RKO (cell line): ENCODE measurements at regions not wholly inside any gene's neighbourhood (a gene's known extent, or its start where the extent isn't known, plus 50 kb on each side); places are given as distances from the start of the nearest gene placed in this dataset.
"Not testable (repeated sequence)": the region's sequence is repeated elsewhere in the genome, so short reads cannot be mapped to it uniquely, and the experiment has no call there.

ENCODE experiments used
- DNase-seq: peaks from one replicate; pipeline ENCODE4 v3.0.0-alpha.2; 2016; ENCODE audit warnings: low spot score

DNA sequence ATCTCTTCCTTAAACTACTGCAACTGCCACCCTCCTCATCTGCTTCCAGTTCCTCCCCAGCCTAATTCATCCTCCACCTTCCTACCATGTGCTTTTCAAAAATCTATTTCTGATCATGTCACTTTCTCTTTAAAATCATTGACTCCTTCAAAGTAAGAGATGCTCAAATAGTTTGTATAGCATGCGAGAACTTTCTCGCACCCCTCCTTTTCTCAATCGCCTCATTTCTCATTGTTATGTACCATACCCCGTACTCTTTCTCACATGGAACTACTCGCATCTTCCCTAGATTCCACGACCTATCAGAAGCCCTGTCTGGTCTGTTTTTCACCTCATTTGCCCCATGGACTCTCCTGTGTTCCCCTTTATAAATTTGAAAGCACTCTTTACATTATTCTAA lies 238.2 kb downstream of the NRIP1 start:
- no peak for DNase-seq

DNA sequence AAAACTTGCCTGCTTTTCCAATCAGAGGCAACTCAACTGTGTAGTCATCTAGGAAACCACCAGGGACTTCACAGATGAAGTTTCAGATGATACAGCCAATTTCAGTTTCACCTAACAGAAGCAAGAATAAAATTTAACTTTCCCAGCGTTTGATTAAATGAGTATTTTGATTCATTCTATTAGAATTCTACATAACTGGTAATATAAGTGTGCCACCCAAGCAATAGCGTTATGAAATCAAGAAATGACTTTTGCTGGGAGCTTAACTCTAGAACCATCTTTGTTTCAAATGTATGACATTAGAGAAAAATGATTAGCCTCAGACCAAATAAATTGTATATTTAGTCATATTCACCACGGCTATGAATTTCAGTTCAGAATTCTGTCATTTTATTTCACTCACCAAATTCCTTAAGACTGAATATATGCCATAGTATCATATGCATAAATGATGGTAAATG lies 239.3 kb downstream of the NRIP1 start:
- DNase-seq: no peak

DNA sequence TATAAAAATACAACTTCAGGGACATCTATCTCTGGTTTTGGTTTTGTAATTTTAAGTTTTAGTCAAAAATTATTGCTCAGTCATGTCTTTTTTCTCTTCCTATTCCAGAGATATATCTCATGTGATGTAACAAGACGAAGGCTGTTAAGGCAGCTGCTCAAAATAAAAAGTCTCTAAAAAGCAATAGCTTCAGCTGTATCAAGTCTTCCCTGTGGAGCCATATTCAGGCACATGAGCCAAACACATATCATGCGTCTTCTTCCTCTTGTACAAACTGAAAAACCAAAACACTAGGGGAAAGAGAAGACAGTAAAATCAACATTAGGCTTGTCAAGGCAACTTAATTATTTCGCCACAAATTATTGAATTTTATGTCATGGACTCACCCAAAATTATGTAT lies 240.7 kb downstream of the NRIP1 start:
- DNase-seq: no peak

DNA sequence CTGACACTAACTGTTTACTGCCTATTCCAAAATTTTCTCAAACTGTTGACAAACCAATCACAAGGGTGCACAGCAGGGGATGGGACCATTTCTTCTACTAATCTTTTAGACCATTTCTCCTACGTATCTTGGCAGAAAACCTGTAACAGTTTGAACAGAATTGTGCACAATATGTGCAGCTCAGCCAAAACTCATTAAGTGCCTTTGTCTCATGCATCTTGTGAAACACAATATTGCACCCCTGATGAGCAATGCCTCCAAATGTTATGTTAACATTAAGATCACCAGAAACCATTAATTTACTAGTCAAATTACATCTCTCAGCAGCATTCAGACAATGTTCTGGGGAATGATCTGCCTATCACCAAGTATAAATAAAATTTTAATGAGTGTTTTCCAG lies 247.5 kb downstream of the NRIP1 start:
- no peak for DNase-seq

DNA sequence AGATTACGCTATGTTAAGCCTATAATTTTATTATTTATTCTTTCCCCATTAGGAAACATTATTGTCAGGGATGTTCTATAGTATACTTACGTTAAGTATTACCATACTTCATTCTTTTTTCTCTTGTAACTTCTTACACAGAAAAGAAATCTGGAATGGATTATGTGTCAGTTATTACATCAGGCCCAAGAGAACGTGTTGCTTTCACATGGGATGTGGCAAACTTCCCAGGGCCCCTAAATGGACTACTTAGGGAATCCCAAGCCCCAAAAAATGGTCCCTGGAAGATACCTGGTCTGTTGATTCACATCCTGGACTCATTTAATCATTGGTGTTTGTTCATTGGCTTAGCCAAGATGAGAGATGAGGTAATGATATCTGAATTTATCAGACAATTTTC lies 249.8 kb downstream of the NRIP1 start:
- DNase-seq: no peak

DNA sequence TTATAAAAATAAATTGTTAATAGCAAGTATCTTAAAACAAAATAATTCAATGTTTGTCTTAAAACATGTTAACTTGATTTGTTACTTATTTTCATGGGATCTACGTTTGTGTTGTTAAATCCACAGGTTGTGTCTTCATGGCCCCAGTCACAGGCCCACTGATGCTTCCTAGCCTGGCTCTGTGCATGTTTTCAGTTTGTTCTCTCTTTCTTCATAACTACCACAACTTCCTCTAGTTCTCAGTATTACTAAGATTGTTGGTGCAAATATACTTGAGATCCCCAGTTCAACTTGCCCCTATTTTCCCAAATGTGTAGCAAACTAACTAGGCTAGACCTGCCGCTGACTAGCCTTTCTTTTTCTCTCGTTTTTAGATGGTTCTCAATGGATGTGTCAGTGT lies 250.5 kb downstream of the NRIP1 start:
- no peak for DNase-seq

DNA sequence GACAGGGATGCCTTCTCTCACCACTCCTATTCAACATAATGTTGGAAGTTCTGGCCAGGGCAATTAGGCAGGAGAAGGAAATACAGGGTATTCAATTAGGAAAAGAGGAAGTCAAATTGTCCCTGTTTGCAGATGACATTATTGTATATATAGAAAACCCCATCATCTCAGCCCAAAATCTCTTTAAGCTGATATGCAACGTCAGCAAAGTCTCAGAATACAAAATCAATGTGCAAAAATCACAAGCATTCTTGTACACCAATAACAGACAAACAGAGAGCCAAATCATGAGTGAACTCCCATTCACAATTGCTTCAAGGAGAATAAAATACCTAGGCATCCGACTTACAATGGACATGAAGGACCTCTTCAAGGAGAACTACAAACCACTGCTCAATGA lies 258.1 kb upstream of the SAMSN1 start:
- not testable (repeated sequence) for DNase-seq

DNA sequence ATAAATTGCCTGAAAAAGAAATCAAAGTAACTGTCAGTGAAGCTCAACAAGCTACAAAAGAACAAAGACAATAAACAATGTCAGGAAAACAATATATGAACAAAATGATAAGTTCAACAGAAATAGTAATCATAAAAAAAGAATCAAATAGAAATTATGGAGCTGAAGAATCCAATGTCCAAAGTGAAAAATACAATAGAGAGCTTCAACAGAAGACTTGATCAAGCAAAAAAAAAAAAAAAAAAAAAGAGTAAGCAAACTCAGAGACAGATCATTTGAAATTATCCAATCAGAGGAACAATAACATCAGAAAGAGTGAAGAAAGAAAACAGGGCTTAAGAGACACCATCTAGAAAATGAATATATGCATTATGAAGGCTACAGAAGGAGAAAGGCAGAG lies 251.4 kb upstream of the SAMSN1 start:
- no peak for DNase-seq

DNA sequence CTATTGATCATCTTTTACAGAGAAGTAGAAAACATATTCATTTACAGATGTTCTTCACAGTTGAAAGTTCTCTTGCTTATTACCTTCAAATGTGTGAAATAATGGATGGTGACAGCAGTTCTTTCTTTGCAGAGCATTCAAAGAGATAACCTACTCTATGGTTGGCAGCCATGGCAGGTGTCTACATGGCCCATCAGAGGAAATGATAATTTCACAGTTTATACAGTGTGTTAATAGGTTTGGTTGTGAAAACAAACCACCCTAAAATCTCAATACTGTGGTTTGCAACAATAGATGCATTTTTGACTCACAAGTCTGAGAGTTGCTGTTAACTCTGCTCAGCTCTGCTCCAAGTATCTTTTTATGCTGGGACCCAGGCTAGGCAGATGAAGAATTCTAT lies 241.2 kb upstream of the SAMSN1 start:
- DNase-seq: no peak

DNA sequence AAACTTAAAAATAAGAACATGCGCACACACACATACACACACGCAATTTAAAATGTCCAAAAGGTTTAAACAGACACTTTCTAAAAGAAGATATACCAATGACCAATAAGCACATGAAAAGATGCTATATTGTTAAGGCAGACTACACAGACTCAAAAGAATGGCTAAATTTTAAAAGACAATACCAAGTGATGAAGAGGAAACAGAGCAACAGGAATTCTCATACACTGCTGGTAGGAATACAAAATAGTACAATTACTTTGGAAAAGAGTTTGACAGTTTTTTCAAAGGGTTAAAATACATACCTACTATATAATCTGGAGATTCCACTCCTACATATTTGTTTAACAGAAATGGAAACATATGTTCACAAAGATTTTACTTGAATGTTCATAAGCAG lies 239.6 kb upstream of the SAMSN1 start:
- no peak for DNase-seq

DNA sequence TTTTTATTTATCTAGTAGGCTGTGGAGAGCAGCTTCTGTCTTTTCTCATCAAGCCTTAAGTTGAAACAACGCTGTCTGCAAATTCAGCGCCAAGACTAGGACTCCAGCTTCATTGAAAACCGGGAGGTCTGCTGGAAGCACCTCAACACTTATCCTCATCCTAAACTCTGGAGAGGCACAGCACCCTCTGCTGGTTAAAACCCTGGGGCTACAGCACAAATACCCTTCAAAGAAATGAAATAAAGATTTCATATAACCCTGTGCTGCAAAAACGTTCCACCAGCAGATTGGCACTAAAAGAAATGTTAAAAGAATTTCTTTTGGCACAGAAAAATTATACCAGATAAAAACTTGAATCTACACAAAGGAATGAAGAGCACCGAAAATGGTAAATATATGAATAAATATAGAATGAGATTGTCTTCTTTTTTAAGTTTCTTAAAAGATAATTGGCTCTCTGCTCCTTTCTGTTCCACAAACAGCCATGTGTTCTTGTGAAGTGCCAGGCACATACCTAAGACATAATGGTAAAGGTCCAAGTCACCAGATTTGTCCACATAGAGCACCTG lies 227.7 kb upstream of the SAMSN1 start:
- DNase-seq: peak; percentile 3

DNA sequence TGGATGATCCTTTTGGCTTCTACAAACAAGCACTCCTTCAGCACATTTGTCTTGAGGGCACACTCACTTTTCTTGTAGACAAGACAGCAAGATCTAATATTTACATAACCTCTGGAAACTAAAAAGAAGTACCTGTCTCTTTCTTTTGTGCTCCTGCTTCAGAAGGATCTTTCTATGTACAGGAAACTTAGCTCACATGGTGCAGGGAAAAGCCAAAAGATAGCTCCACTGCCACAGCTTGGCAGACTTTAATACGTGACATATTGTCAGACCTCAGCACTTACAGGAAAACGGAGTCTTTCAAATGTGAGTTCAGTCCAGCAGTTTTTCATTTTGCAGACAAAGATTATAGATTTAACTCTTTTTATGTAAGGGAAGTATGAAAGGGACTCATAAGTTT lies 225.5 kb upstream of the SAMSN1 start:
- no peak for DNase-seq

DNA sequence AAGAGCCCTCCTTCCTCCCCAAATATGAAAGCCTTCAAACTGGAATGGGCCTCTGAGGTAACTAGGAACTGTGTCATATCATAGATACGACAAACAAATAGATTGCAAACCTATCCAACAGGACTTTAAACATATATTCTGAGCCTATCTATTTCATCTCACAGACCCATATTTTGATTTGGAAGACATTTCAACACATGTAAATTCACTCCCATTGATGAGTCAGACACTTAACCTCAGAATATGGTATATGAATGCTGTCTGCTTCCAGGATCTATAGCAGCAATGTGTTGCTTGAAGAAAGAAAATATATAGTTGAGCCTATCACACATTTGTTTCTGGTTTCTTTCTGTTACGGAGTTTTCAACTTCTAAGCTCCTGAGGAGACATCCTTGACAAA lies 221.9 kb upstream of the SAMSN1 start:
- no peak for DNase-seq

DNA sequence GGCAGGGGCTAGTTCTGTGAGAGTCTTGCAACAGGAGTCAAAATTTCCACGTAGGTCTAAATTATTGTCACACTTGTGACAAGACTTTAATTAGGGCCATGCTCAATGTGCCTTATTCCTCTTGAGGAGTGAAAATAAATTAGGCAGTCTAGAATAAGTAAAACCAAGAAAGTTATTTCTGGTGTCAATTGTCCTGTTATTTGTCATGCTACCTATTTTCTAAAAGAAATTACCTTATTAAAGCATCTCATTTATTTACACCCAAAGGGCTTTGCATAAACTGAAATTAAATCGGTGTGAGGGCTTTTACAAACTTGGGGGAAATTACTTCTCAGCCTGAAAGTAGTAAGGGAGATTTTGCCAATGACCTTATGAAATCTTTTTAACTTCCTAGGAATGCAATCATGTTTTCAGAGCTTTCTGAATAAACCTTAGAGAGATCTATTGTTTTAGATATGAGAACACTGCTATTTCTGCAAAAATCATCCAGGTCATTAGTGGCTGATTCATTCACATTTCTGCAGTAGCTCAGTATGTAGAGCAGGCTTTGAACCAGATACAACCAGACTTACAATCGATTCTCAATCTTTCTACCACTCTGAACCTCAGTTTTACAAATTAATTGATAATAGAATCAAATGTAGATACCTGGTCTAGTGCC lies 221.2 kb upstream of the SAMSN1 start:
- no peak for DNase-seq

DNA sequence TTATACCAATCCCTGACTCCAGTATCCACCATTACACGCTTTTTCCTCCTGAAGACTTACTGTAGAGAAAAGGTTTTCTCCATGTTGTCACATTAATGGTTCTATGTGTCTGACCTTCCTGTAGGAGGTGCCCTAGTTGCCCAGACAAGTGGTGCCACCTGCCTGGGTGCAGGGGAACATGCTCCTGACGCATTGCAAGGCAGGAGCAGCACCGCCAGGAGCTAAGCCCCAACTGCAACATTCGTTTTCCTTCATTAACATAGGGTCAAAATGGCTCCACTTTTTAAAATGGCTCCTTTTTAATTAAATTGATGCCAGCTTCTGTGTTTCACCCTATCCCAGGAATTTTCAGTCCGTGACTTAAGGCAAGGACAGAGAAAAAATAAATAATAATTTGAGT lies 220.1 kb upstream of the SAMSN1 start:
- no peak for DNase-seq

DNA sequence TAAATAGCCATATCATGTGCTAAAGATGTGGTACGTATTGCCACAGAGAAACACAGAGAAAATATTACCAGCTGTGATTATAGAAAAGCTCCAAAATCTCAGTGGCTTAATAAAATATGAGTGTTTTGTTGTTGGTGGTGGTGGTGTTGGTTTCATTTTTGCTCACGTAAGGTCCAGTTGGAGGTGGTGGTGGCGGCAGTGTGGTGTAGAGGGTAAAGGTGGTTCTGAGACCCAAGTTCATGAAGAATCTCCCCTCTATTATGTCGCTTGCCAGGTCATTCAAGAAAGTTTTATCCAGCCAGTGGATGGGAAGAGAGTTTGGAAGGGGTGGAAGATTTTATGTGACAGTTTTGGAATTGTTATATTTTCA lies 217.6 kb upstream of the SAMSN1 start:
- no peak for DNase-seq

DNA sequence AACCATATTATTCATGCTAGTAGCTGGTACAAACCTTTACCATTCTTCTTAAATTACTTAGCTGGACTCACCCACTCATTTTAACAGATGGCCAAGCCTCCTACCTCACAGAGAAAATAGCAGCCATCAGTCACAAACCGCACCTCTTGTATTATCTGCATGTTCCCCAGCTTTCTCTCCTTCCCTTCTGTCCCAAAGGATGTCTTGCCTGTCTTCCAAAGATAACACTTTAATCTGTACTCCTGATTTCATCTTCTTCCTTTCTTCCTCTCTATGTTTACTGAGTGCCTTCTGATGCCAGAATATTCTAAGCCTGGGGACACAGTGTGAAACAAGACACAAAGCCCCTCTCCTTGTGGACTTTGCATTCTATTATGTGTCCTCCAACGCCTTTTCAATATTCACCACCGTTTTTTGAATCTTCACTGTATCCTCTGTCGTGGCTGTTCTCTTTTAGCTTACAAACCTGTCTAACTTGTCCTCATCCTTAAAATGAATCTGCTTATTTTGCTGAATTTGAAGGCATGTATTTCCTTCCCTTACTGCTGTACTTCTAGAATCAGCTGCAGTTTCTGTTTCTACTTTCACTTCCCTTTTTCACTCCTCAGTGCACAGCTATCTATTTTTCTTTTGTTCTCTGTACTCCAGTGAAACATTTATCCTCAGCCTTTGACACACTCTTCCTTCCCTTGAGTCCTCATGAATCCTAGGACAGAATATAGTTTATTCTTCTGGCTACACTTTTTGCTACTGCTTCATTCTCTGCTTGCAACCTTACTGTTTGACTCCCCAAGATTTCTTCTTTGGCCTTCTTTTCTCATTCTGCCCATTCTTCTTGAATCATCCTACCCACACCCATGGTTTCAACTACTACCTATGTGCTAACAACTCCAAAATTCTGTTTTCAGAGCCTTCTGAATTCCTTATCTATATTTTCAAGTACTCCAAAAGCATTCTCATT lies 216.9 kb upstream of the SAMSN1 start:
- no peak for DNase-seq

DNA sequence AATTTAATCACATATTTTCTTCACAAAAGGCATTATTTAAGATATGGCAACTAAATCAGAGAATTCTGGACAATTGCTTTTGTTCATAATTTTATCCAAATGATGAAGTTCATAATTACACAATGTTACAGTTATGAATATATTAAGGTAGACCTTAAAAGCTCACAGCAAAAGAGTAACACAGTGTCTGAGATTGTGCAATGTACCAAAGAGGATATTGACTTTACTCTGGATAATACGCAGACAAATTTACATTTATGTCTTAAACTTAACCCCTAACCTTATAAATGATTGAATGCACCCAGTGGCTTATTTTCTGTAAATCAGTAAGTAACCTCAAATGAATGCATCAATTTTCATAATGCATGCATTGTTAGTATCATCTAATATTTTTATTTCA lies 216.2 kb upstream of the SAMSN1 start:
- DNase-seq: no peak

DNA sequence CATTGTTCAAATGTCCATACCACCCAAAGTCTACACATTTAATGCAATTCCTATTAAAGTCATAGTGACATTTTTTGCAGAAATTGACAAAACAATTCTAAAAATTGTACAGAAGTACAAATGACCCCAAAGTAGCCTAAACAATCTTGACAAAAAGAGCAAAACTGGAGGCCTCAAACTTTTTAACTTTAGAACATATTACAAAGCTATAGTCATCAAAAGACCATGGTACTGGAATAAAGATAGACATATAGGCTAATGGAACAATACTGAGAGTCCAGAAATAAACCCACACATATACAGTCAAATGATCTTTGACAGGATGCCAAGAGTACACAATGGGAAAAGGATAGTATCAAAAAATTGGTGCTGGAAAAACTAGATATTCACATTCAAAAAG lies 213.2 kb upstream of the SAMSN1 start:
- DNase-seq: no peak

DNA sequence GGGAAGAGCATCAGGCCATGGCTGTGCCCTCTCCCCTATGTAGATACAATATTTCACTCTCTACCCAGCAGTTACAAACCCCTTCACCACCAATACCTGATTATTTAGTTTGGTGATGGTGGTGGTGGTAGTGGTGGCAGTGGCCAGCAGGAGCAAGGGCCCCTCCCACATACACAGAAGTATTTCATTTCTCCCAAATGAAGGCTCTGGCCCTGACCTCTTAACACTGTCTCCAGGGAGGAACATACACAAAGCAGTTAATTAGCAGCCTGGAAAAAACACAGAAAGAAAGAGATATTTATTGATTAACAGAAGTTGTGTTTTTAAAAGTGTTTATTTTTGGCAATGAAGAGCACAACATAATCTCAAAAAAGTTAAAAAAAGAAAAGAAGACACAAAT lies 212.7 kb upstream of the SAMSN1 start:
- no peak for DNase-seq

DNA sequence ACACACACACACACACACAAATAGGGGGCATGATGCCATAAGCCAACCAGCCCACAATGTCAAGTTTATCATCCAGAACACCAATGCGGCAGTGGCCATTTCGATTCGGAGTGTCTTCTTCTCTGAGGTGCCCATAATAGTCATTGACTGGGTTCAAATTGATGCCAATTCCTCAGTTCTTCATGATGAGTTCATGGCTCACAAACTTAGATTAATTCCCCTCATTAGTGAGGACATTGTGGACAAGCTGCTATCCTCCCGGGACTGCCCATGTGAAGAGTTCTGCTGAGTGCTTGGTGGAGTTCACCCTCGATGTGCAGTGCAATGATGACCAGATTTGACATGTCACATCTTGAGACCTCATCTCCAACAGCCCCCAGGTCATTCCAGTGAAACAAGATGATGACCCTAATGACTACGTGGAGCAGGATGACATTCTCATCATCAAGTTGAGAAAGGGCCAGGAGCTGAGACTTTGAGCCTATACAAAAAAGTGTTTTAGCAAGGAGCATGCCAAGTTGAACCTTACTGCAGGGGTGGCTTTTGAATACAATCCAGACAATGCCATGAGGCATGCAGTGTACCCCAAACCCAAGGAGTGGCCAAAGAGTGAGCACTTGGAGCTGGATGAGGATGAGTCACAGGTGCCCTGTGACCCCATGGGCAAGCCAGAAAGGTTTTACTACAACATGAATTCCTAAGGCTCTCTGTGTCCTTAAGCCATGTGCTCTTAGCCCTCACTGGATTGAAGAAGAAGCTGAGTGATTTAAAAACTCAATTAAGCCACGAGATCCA lies 211.6 kb upstream of the SAMSN1 start:
- no peak for DNase-seq

DNA sequence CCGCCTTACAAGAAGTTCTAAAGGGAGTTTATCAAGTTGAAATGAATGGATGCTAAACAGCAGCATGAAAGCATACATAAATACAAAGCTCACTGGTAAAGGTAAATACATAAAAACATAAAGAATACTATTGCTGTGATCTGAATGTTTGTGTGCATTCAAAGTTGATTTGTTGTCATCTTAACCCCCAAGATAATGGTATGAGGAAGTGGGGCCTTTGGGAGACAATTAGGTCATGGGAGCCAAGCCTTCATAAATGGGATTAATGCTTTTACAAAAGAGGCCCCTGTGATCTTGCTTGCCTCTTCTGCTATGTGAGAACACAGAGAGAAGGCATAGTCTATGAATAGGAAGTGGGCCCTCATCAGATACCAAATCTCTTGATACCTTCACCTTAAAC lies 209.0 kb upstream of the SAMSN1 start:
- no peak for DNase-seq
